ENCODE measurements at regions not wholly inside any gene's neighbourhood (a gene's known extent, or its start where the extent isn't known, plus 50 kb on each side); places are given as distances from the start of the nearest gene placed in this dataset.
"Not testable (repeated sequence)": the region's sequence is repeated elsewhere in the genome, so short reads cannot be mapped to it uniquely, and the experiment has no call there.

GRCh38 chr4:148643851-148644250, 201.6 kb upstream of the NR3C2 start:
- H3K4me3 ChIP-seq (ENCODE audit: low read depth, low read length) = no peak overlapping the region
- no peak for TF ChIP-seq CTCF (IDR thresholded peaks at IDR 0.05; ENCODE audit: borderline replicate concordance, insufficient read depth, low read depth, low read length)

- TF ChIP-seq CTCF (IDR thresholded peaks at IDR 0.05; ENCODE audit: borderline replicate concordance, insufficient read depth, low read depth, low read length) = no peak
- H3K4me3 ChIP-seq (ENCODE audit: low read depth, low read length) = no peak overlapping the region
These were observed 200.7 kb upstream of the NR3C2 start for GRCh38 chr4:148642907-148643306.

- H3K4me3 ChIP-seq (ENCODE audit: low read depth, low read length) = not testable (repeated sequence)
These were observed 195.9 kb upstream of the NR3C2 start for GRCh38 chr4:148638079-148638478.

DNA sequence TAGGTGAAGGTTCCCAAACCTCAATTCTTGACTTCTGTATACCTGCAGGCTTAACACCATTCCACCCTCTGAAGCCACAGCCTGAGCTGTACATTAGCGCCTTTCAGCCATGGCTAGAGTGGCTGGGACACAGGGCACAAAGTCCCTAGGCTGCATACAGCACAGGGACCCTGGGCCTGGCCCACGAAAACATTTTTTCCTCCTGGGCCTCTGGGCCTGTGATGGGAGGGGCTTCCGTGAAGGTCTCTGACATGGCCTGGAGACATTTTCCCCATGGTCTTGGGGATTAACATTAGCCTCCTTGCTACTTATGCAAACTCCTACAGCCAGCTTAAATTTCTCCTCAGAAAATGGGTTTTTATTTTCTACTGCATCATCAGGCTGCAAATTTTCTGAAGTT, 195.2 kb upstream of the NR3C2 start:
- H3K4me3 ChIP-seq (ENCODE audit: low read depth, low read length) = not testable (repeated sequence)

DNA sequence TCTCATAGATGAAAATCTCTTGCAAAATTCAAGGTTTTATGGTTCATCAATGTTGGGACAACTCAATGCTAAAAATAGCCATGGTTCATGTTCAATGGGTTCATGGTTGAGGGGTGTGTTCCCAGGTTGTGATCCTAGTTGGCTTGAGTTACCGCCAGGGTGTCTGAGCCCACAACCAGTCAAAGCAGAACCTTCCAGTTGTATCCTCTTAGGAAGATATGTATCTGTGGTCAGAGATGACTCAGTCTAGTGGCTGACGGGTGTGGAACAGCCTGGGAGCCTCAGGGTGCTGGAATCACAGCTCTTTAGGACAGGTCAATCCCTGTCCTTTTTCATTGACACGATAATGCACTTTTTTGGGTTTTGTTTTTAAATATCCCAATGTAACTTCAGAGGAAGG, 192.3 kb upstream of the NR3C2 start:
- TF ChIP-seq CTCF (IDR thresholded peaks at IDR 0.05; ENCODE audit: borderline replicate concordance, insufficient read depth, low read depth, low read length) = no peak
- H3K4me3 ChIP-seq (ENCODE audit: low read depth, low read length) = no peak overlapping the region

- H3K4me3 ChIP-seq (ENCODE audit: low read depth, low read length) = no peak overlapping the region
These were observed 191.5 kb upstream of the NR3C2 start for GRCh38 chr4:148633720-148634119.

GRCh38 chr4:148632476-148632875, 190.3 kb upstream of the NR3C2 start:
- TF ChIP-seq CTCF (IDR thresholded peaks at IDR 0.05; ENCODE audit: borderline replicate concordance, insufficient read depth, low read depth, low read length) = no peak
- H3K4me3 ChIP-seq (ENCODE audit: low read depth, low read length) = no peak overlapping the region

More at GRCh38 chr4:148633720-148634119, 191.5 kb upstream of the NR3C2 start:
- no peak for TF ChIP-seq CTCF (IDR thresholded peaks at IDR 0.05; ENCODE audit: borderline replicate concordance, insufficient read depth, low read depth, low read length)

DNA sequence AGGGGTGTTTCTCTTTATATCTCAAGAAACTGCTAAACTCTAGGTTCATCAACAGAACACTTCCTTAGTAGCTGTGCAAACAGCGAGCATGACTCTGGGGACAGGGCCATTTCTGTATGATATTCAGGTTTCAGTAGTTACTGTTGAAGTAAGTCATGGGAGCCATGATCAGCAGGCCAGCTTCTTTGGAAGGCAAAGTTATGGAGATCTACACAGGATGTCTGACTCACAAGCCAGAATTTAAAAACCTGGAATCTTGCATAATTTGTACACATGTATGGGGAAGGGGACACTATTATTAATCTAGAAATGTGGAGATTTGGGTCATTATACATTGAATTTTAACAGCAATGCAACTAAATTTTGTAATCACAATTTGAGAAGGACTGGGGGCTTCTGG, 187.8 kb upstream of the NR3C2 start:
- TF ChIP-seq CTCF (IDR thresholded peaks at IDR 0.05; ENCODE audit: borderline replicate concordance, insufficient read depth, low read depth, low read length) = no peak
- no peak overlapping the region for H3K4me3 ChIP-seq (ENCODE audit: low read depth, low read length)
